Duodenal mucosa (tissue), 2 donors: ENCODE measurements at regions not wholly inside any gene's neighbourhood (a gene's known extent, or its start where the extent isn't known, plus 50 kb on each side); places are given as distances from the start of the nearest gene placed in this dataset.

Source experiments
- H3K27ac ChIP-seq: one replicate; pipeline ENCODE4 v1.7.0; 2013; ENCODE audit warnings: low read depth, low read length
- H3K27me3 ChIP-seq, 2 donors: one replicate each; pipeline ENCODE4 v1.7.0; 2013; ENCODE audit warnings: low read length in 2 of 2, control low read depth in 1 of 2; ENCODE audit not compliant: insufficient read depth in 2 of 2, control insufficient read depth in 1 of 2
- H3K36me3 ChIP-seq, 2 donors: one replicate each; pipeline ENCODE4 v1.7.0; 2013; ENCODE audit warnings: low read length in 2 of 2, control low read depth in 1 of 2; ENCODE audit not compliant: insufficient read depth in 2 of 2, control insufficient read depth in 1 of 2
- H3K4me1 ChIP-seq, 2 donors: one replicate each; pipeline ENCODE4 v1.7.0; 2013; ENCODE audit warnings: low read length in 2 of 2, control low read depth in 1 of 2; ENCODE audit not compliant: insufficient read depth in 2 of 2, control insufficient read depth in 1 of 2
- H3K4me3 ChIP-seq, 2 donors: one replicate each; pipeline ENCODE4 v1.7.0; 2013; ENCODE audit warnings: low read length in 2 of 2, low read depth in 1 of 2
- H3K9ac ChIP-seq, 2 donors: one replicate each; pipeline ENCODE4 v1.7.0; 2013; ENCODE audit warnings: low read length in 2 of 2, low read depth in 1 of 2
- H3K9me3 ChIP-seq, 2 donors: one replicate each; pipeline ENCODE4 v1.7.0; 2013; ENCODE audit warnings: low read length in 2 of 2, control low read depth in 1 of 2; ENCODE audit not compliant: control insufficient read depth in 1 of 2

DNA sequence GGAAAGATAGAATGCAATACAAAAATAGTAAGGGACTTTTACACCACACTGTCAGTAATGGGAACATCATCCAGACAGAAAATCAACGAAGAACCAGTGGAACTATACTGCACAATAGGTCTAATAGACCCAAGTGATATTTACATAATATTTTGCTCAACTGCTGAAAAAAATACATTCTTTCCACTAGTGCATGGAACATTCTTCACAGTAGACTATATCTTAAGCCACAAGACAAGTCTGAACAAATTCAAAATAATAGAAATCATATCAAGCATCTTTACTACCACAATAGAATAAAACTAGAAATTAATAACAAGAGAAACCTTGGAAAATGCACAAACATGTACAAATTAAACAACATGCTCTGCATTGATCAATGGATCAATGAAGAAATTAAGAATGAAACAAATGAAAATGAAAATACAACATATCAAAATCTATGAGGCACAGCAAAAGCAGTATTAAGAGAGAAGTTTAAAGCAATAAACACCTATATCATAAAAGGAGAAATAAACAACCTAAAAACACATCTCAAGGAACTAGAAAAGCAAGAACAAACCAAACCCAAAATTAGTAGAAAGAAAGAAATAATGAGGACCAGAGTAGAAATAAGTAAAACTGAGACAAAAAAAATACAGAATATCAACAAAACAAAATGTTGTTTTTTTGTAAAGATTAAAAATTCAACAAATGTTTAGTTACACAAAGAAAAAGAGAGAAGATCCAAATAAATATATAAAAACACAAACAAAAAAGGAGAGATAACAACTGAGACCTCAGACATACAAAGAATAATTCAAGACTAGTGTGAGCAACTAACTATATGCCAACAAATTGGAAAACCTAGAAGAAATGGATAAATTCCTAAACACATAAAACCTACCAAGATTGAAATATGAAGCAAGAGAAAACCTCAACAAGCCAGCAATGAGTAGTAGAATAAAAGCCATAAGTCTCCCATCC, 51.5 kb upstream of the ANTXR2 start:
- H3K4me3 ChIP-seq, result no peak overlapping the region
- no peak overlapping the region for H3K27ac ChIP-seq
- H3K9ac ChIP-seq, result no peak overlapping the region
- H3K4me1 ChIP-seq, result no peaks in the 10 kb centered on the region
- no peaks in the 10 kb centered on the region for H3K9me3 ChIP-seq
- no peaks in the 10 kb centered on the region for H3K27me3 ChIP-seq
- H3K36me3 ChIP-seq, result no peaks in the 10 kb centered on the region
